ENCODE measurements at regions not wholly inside any gene's neighbourhood (a gene's known extent, or its start where the extent isn't known, plus 50 kb on each side); places are given as distances from the start of the nearest gene placed in this dataset.
"Not testable (repeated sequence)": the region's sequence is repeated elsewhere in the genome, so short reads cannot be mapped to it uniquely, and the experiment has no call there.

DNA sequence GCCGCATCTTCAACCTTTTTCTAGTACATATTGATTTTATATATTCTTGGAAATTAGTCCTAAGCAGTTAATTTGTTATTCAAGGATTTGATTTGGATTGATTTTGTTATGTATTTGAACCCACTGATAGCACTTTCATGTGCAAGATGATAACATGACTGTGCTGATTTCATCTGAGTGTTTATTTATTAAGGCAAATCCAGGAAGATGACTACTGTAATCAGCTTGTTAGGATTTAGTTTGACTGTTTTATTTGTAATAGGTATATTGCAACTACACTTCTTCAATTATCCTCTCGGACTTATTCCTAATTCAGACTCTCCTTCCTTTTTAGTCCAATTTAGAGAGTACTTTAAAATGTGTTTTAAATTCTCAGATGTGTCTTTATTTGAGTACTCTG lies 75.1 kb upstream of the PRKG1 start:
- peak; percentile 26 for DNase-seq (ENCODE audit: low read depth)

DNA sequence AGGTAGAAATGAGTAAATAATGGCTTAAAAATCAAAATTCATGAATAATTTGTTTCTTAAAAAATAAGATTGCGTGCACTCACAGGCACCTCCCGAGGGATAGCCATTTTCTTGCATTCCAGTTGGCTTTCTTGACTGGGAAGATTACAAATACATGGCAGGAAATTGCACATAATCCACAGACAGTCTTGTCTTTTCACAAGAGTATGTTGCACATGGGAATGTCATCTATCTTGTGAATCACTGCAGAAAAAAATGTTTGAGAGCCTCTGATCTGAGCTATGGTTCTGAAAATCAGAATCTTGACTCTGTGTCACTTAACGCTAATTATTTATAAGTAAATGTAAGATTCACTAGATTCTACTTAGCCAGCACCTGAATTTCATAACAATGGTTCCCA lies 74.1 kb upstream of the PRKG1 start:
- DNase-seq (ENCODE audit: low read depth) = peak; percentile 78

DNA sequence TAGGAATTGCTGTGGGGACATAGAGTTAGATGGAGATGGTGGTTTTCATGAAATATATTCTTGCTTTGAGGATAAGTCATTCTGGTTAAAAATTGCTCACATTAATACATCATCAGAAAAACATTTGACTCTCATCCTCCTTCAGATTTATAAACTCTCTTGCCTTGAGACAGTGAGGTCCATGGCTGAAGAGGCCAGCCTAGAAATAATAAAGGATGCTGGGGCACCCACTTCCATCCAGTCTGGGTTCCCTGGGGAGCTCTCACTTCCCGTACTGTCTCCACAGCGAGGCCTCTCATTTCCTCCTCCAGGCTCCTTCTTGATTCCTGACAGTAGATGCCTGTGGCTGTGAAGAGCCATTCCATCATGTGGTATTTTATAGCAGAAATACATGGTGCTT lies 73.3 kb upstream of the PRKG1 start:
- peak; percentile 31 for DNase-seq (ENCODE audit: low read depth)

DNA sequence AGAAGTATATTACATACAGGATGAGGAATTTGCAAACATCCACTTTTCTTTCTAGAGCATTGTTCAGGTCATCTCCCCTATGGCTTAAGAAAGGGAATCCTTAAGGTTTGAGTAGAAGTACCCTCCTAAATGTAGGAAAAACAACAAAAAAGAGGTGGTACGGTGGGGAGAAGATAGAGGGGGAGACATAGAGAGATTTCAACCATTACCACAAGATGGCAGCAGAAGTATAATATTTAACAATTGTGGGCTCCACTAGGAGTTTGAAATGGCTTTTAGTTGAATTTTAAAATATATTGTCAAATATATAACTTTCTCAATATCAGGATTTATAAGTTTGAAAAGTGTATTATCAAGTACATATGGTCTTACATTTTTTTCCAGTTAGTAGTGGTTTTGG lies 72.7 kb upstream of the PRKG1 start:
- peak; percentile 54 for DNase-seq (ENCODE audit: low read depth)

DNA sequence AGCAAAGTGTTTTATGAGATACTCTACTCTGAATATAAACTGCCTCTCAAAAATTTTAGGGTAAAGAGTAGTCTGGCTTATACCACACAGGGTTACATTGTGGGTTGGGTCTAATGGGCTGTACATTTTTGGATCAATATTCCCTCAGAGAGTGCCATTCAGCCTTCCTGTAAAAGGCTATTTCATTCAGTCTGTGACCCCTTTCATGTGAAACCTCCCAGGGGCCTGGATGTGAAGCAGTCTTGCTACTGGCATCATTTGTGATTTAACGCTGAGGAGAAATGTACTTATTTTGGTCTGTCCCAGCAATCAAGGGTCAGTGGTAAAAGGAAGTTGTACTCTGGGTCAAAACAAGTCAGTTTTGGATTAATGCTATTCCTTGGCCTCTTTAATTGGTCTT lies 71.8 kb upstream of the PRKG1 start:
- DNase-seq (ENCODE audit: low read depth) = no peak

DNA sequence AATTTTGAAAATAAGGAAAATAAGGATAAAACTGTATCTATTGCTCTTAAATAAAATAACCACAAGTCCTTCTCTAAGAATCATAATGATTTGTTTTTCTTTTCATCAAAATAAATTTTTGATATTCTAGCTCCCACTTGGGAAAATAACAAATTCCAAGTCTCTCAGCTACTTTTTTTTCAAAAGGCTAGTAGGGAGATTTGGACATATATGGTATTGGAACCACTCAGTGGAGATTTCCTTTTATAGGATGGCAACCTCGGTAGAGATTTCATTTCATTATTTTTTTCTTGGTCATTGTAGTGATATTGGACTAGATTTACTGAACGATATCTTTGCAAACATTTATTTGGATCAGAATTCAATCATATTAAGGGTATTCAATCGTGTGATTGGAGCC lies 69.5 kb upstream of the PRKG1 start:
- no peak for DNase-seq (ENCODE audit: low read depth)

DNA sequence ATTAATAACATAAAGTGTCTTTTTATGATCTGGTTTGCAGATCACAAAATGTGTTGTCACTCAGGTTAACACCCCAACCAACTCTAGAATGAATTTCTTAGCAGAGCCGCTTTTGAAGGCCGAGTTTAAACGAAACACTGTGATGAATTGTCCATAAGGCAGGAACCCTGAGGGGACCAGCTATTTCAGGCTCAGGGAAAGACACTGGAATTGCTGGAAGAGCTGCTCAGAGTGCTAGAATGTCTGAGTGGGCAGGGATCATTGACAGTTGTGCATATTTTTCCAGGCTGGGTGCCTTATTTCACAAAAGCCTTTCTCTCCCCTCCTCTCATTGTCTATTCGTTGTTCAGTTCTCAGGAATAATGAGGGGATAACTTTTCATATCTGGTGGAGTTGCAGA lies 68.7 kb upstream of the PRKG1 start:
- no peak for DNase-seq (ENCODE audit: low read depth)

DNA sequence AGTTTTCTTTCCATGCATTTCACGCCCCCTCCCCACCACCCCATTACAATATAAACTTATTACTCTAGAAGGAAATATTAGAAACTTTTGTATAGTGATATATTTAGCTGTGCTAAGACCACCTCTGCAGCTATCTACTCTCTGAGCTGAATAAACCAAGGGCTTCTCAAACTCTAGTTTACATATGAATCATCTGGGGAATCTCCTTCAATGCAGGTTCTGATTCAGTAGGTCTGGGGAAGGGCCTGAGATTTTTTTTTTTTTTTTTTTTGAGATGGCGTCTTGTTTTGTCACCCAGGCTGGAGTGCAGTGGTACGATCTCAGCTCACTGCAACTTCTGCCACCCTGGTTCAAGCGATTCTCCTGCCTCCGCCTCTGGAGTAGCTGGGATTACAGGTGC lies 67.6 kb upstream of the PRKG1 start:
- no peak for DNase-seq (ENCODE audit: low read depth)

DNA sequence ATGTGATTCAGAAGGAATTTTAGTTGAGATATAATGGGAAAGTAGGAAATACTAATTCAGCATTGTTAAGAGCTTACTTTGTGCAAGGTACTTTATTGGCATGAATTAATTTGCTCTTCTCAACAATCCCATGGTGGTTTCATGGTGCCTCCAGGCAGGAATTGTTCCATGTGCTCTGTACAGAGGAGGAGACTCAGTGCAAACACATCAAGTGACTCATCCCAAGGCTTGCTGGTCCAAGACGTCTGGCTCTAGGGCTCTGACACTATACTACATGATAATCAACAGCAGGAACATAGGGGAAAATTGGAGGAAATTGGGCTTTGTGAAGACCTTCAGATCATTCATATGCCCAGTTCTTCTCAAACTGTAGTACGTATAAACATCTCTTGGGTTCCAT lies 66.5 kb upstream of the PRKG1 start:
- DNase-seq (ENCODE audit: low read depth) = peak; percentile 53

DNA sequence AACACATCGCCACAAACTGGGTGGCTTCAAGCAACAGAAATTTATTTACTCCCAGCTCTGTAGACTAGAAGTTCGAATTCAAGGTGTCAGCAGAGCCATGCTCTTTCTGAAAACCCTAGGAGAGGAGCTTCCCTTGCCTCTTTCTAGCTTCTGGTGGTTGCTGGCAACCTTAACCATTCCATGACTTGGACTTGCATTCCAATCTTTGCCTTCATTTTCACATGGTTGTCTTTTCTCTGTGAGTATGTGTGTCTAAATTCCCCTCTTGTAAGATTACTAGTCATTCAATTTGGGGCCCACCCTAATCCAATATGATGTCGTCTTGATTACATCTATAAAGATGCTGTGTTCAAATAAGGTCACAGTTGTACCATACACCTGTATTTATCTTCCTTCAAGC lies 65.9 kb upstream of the PRKG1 start:
- no peak for DNase-seq (ENCODE audit: low read depth)

DNA sequence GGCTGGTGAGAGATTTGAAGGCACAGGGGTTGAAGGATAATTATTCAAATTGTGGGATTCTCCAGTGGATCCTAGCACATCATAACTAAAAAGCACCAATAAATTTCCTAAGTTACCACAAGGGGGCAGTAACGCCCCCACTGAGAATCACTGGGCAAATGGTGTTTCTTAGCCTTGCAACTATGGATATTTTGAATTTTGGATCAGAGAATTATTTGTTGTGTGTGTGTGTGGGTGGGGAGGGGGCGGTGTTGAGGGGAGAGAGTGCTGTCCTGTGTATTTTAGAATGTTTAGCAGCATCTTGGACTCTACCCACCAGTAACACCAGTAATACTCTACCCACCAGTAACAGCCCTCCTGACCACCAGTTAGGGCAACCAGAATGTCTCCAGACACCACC lies 63.3 kb upstream of the PRKG1 start:
- DNase-seq (ENCODE audit: low read depth) = peak; percentile 45

DNA sequence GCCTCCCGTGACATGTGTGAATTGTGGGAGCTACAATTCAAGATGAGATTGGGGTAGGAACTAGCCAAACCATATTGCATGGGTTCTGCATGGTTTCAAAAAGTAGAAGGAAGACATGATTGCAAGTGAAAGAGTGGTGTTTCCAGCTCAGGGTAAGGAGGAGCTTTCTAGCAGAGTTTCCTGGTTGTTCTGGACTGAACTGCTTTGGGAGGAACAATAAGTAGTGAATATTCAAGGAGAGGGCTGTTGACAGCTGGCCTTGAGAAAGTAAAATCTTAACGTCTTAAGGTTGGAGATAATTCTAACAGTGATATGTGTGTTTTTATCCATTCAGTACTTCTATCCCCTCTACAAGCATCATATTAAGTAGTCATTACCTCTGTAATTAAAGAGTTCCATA lies 62.2 kb upstream of the PRKG1 start:
- DNase-seq (ENCODE audit: low read depth) = no peak

DNA sequence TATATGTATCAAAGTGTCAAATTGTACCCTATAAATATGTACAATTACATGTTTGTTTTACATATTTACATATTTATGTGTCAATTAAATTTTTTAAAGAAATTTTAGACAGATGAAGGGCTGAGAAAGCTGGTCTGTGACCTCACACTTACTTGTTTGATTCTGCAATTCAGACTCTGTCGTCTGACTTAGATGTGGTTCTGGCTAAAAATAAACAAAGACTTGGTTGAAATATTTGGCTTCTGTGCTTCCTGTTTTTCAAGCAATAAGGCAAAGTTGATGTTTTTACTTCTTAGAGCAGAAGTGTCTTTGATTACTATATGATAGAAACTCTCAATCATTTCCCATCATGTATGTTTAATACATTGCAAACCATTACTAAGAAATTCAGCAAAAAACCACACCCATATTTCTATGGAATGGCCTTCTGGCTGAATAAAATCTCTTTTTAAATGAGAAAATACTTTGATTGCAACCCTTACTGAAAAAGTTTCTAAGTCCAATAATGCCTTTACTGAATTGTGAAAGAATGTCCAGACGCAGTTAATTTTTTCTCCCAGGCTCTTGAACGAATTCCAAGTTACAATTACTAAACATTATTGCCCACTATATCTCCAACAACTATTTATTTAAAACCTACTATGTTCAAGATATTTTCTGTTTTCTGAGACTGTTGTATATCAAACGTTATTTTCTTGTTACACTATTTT lies 59.5 kb upstream of the PRKG1 start:
- no peak for DNase-seq (ENCODE audit: low read depth)

DNA sequence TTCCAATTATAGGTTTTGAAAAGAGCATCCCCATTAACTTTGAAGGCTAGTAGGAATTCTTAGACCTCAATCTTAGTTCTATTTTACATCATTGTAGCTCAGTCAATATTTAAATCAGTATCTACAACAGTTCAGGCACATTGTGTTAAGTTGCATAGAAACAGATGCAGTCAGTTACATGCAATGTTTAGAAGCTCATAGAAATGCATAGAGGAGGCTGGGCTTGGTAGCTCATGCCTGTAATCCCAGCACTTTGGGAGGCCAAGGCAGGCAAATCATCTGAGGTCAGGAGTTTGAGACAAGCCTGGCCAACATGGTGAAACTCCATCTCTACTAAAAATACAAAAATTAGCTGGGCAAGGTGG lies 58.9 kb upstream of the PRKG1 start:
- DNase-seq (ENCODE audit: low read depth) = not testable (repeated sequence)

DNA sequence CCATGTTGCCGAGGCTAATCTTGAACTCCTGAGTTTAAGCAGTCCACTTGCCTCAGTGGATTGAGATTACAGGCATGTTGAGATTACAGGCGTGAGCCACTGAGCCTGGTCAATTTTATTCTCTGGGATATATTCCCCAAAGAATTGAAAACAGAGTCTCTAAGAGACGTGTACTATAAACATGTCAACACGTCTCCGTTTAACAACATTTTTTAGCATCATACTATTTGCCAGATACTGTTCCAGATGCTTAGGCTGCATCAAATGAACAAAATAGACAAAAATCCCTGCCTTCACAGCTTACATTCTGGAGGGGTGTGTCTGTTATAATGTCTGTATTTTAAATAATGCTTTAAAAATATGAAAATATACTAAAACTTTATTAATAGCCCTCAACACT lies 54.1 kb upstream of the PRKG1 start:
- no peak for DNase-seq (ENCODE audit: low read depth)

DNA sequence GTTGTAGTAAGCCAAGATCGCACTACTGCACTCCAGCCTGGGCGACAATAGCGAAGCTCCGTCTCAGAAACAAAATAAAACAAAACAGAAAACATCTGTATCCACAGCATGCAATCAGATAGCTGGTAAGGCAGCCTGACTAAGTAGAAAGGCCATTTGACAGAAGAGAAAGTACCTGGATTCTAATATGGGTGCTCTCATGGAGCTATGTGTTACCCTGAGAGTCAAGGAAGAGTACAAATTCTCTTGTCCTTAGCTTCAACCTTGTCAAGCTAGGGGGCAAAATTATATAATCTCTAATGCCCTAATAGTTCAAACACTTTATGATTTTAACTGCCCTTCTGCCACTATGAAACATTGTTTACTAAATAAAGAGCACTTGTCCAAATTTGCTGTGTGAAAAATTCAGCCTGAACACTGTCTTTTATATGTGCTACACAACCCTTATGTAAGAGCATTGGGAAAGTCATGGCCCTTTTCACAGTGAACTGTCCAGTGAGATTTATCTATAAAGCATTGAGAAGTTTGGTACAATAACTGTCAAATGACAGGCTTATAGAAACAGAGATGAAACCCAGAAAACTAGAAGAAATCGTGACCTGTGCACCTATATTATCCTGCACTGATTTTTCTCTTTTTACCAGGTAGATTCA lies 51.2 kb upstream of the PRKG1 start:
- DNase-seq (ENCODE audit: low read depth) = no peak

DNA sequence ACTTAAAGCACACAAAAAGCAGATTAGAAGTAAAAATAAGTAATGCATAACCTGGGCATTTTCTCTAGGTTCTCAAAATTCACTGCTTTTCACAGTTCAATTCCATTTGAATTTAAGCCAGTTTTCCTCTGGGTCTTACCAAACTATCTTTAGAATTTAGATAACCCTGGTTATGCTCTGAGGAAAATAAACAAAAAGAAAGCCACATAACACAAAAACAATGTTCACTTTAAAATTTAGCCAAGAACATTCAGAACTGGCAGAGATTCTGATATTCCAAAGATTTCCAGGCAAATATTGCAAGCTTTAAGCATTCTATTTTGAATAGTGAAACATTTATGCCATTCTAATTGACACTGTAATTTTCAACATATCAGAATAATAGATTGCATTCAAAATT lies 50.7 kb upstream of the PRKG1 start:
- DNase-seq (ENCODE audit: low read depth) = no peak

All from ELR (cell line).